ENCODE measurements at regions not wholly inside any gene's neighbourhood (a gene's known extent, or its start where the extent isn't known, plus 50 kb on each side); places are given as distances from the start of the nearest gene placed in this dataset.

- no peaks in the 10 kb centered on the region for H3K9me3 ChIP-seq (ENCODE audit: control insufficient read depth, insufficient read depth, low read depth, low read length)
- TF ChIP-seq EZH2 (IDR thresholded peaks at IDR 0.05; ENCODE audit: low read length, missing control alignments) = no peak
- TF ChIP-seq CTCF (conservative IDR thresholded peaks at IDR 0.05 in 1 of 2, IDR thresholded peaks at IDR 0.05 in 1 of 2; ENCODE audit: low read depth in 1 of 2, low read length in 2 of 2) = no peak
- no peaks in the 10 kb centered on the region for H4K20me1 ChIP-seq (ENCODE audit: control insufficient read depth, extremely low read depth, insufficient read depth, low read length)
- no peak overlapping the region for H3K4me2 ChIP-seq (ENCODE audit: extremely low read depth, insufficient read depth, low read length)
- no peaks in the 10 kb centered on the region for H3K36me3 ChIP-seq (ENCODE audit: control insufficient read depth, insufficient read depth, low read length)
- H3K4me3 ChIP-seq (replicated peaks in 1 of 4; ENCODE audit: control extremely low read depth in 1 of 4, insufficient read depth in 1 of 4, low read depth in 3 of 4, low read length in 4 of 4) = no peak overlapping the region
- H3K9ac ChIP-seq (ENCODE audit: insufficient read depth, low read length) = no peak overlapping the region
- H3K27me3 ChIP-seq (ENCODE audit: control insufficient read depth, insufficient read depth, low read length) = no peaks in the 10 kb centered on the region
- no peak overlapping the region for H2AFZ ChIP-seq (ENCODE audit: low read length)
- H3K27ac ChIP-seq (ENCODE audit: insufficient read depth, low read length) = no peak overlapping the region
- no peaks in the 10 kb centered on the region for H3K79me2 ChIP-seq (ENCODE audit: control insufficient read depth, insufficient read depth, low read length)
- no peaks in the 10 kb centered on the region for H3K4me1 ChIP-seq (ENCODE audit: control insufficient read depth, extremely low read depth, insufficient read depth, low read length)
- DNase-seq (ENCODE audit: low read depth in 2 of 2) = no peak
Measured at GRCh38 chr15:91717811-91718210, 135.7 kb upstream of the SLCO3A1 start.

- Histone ChIP-seq H4K20me1 (ENCODE audit: control insufficient read depth, extremely low read depth, insufficient read depth, low read length) (no peaks in the 10 kb centered on the region), H3K4me1 (ENCODE audit: control insufficient read depth, extremely low read depth, insufficient read depth, low read length) (no peaks in the 10 kb centered on the region), H3K79me2 (ENCODE audit: control insufficient read depth, insufficient read depth, low read length) (no peaks in the 10 kb centered on the region), H2AFZ (ENCODE audit: low read length) (no peak overlapping the region), H3K36me3 (ENCODE audit: control insufficient read depth, insufficient read depth, low read length) (no peaks in the 10 kb centered on the region), H3K27me3 (ENCODE audit: control insufficient read depth, insufficient read depth, low read length) (no peaks in the 10 kb centered on the region), H3K9me3 (ENCODE audit: control insufficient read depth, insufficient read depth, low read depth, low read length) (no peaks in the 10 kb centered on the region), H3K4me3 (replicated peaks in 1 of 4; ENCODE audit: control extremely low read depth in 1 of 4, insufficient read depth in 1 of 4, low read depth in 3 of 4, low read length in 4 of 4) (no peak overlapping the region), H3K27ac (ENCODE audit: insufficient read depth, low read length) (no peak overlapping the region), H3K9ac (ENCODE audit: insufficient read depth, low read length) (no peak overlapping the region), H3K4me2 (ENCODE audit: extremely low read depth, insufficient read depth, low read length) (no peak overlapping the region)
- DNase-seq (ENCODE audit: low read depth in 2 of 2) = no peak
- TF ChIP-seq EZH2 (IDR thresholded peaks at IDR 0.05; ENCODE audit: low read length, missing control alignments) (no peak), CTCF (conservative IDR thresholded peaks at IDR 0.05 in 1 of 2, IDR thresholded peaks at IDR 0.05 in 1 of 2; ENCODE audit: low read depth in 1 of 2, low read length in 2 of 2) (no peak)
Measured at GRCh38 chr15:91723959-91724358, 129.5 kb upstream of the SLCO3A1 start.

- Histone ChIP-seq H3K4me3 (replicated peaks in 1 of 4; ENCODE audit: control extremely low read depth in 1 of 4, insufficient read depth in 1 of 4, low read depth in 3 of 4, low read length in 4 of 4) (no peak overlapping the region), H3K79me2 (ENCODE audit: control insufficient read depth, insufficient read depth, low read length) (no peaks in the 10 kb centered on the region), H3K4me1 (ENCODE audit: control insufficient read depth, extremely low read depth, insufficient read depth, low read length) (no peaks in the 10 kb centered on the region), H3K36me3 (ENCODE audit: control insufficient read depth, insufficient read depth, low read length) (no peaks in the 10 kb centered on the region), H4K20me1 (ENCODE audit: control insufficient read depth, extremely low read depth, insufficient read depth, low read length) (no peaks in the 10 kb centered on the region), H3K4me2 (ENCODE audit: extremely low read depth, insufficient read depth, low read length) (no peak overlapping the region), H3K27ac (ENCODE audit: insufficient read depth, low read length) (no peak overlapping the region), H3K9me3 (ENCODE audit: control insufficient read depth, insufficient read depth, low read depth, low read length) (no peaks in the 10 kb centered on the region), H2AFZ (ENCODE audit: low read length) (no peak overlapping the region), H3K27me3 (ENCODE audit: control insufficient read depth, insufficient read depth, low read length) (no peaks in the 10 kb centered on the region), H3K9ac (ENCODE audit: insufficient read depth, low read length) (no peak overlapping the region)
- no peak for DNase-seq (ENCODE audit: low read depth in 2 of 2)
- TF ChIP-seq EZH2 (IDR thresholded peaks at IDR 0.05; ENCODE audit: low read length, missing control alignments) (no peak), CTCF (conservative IDR thresholded peaks at IDR 0.05 in 1 of 2, IDR thresholded peaks at IDR 0.05 in 1 of 2; ENCODE audit: low read depth in 1 of 2, low read length in 2 of 2) (no peak)
Measured at GRCh38 chr15:91733661-91734060, 119.8 kb upstream of the SLCO3A1 start.
